ENCODE measurements at regions not wholly inside any gene's neighbourhood (a gene's known extent, or its start where the extent isn't known, plus 50 kb on each side); places are given as distances from the start of the nearest gene placed in this dataset.

- Histone ChIP-seq H3K36me3 (no peaks in the 10 kb centered on the region), H3K9me3 (no peaks in the 10 kb centered on the region), H3K27ac (no peak overlapping the region), H3K4me3 (no peak overlapping the region), H3K27me3 (no peaks in the 10 kb centered on the region), H3K4me1 (no peaks in the 10 kb centered on the region)
- no peak for DNase-seq (ENCODE audit: extremely low spot score in 2 of 2)
- intact Hi-C loops (cut with DNase I) = no loop called here
- TF ChIP-seq POLR2AphosphoS5 (IDR thresholded peaks at IDR 0.05; ENCODE audit: insufficient read depth in 1 of 2, low read depth in 1 of 2) (no peak), POLR2A (IDR thresholded peaks at IDR 0.05) (no peak), CTCF (IDR thresholded peaks at IDR 0.05) (no peak)
Measured at GRCh38 chr12:124147027-124147426, 147.9 kb upstream of the RFLNA start.

- intact Hi-C loops (cut with DNase I) = no loop called here
- H3K4me1 ChIP-seq = no peaks in the 10 kb centered on the region
- no peak for DNase-seq (ENCODE audit: extremely low spot score in 2 of 2)
- H3K27ac ChIP-seq = no peak overlapping the region
- H3K4me3 ChIP-seq = no peak overlapping the region
- no peak for TF ChIP-seq POLR2AphosphoS5 (IDR thresholded peaks at IDR 0.05; ENCODE audit: insufficient read depth in 1 of 2, low read depth in 1 of 2)
- no peak for TF ChIP-seq CTCF (IDR thresholded peaks at IDR 0.05)
- TF ChIP-seq POLR2A (IDR thresholded peaks at IDR 0.05) = no peak
- no peaks in the 10 kb centered on the region for H3K27me3 ChIP-seq
- H3K36me3 ChIP-seq = no peaks in the 10 kb centered on the region
- no peaks in the 10 kb centered on the region for H3K9me3 ChIP-seq
Measured at GRCh38 chr12:124147575-124147974, 147.3 kb upstream of the RFLNA start.

GRCh38 chr12:124148481-124149273 is 146.2 kb upstream of the RFLNA start:
- intact Hi-C loops (cut with DNase I) = no loop called here
- Histone ChIP-seq H3K36me3 (no peaks in the 10 kb centered on the region), H3K4me1 (no peaks in the 10 kb centered on the region), H3K27me3 (no peaks in the 10 kb centered on the region), H3K9me3 (no peaks in the 10 kb centered on the region), H3K27ac (no peak overlapping the region), H3K4me3 (no peak overlapping the region)
- TF ChIP-seq CTCF (IDR thresholded peaks at IDR 0.05) (no peak), POLR2A (IDR thresholded peaks at IDR 0.05) (no peak), POLR2AphosphoS5 (IDR thresholded peaks at IDR 0.05; ENCODE audit: insufficient read depth in 1 of 2, low read depth in 1 of 2) (no peak)
- DNase-seq (ENCODE audit: extremely low spot score in 2 of 2) = no peak

- H3K36me3 ChIP-seq = no peaks in the 10 kb centered on the region
- H3K4me1 ChIP-seq = no peaks in the 10 kb centered on the region
- intact Hi-C loops (cut with DNase I) = no loop called here
- no peak for DNase-seq (ENCODE audit: extremely low spot score in 2 of 2)
- H3K4me3 ChIP-seq = no peak overlapping the region
- H3K27me3 ChIP-seq = no peaks in the 10 kb centered on the region
- no peak for TF ChIP-seq CTCF (IDR thresholded peaks at IDR 0.05)
- no peak for TF ChIP-seq POLR2AphosphoS5 (IDR thresholded peaks at IDR 0.05; ENCODE audit: insufficient read depth in 1 of 2, low read depth in 1 of 2)
- no peak for TF ChIP-seq POLR2A (IDR thresholded peaks at IDR 0.05)
- no peaks in the 10 kb centered on the region for H3K9me3 ChIP-seq
- H3K27ac ChIP-seq = no peak overlapping the region
Measured at GRCh38 chr12:124149287-124149686, 145.6 kb upstream of the RFLNA start.

GRCh38 chr12:124150168-124150567 is 144.7 kb upstream of the RFLNA start:
- no peak for DNase-seq (ENCODE audit: extremely low spot score in 2 of 2)
- H3K9me3 ChIP-seq = no peaks in the 10 kb centered on the region
- H3K27ac ChIP-seq = no peak overlapping the region
- H3K4me3 ChIP-seq = no peak overlapping the region
- intact Hi-C loops (cut with DNase I) = no loop called here
- H3K4me1 ChIP-seq = no peaks in the 10 kb centered on the region
- no peaks in the 10 kb centered on the region for H3K27me3 ChIP-seq
- H3K36me3 ChIP-seq = no peaks in the 10 kb centered on the region
- TF ChIP-seq POLR2AphosphoS5 (IDR thresholded peaks at IDR 0.05; ENCODE audit: insufficient read depth in 1 of 2, low read depth in 1 of 2) (no peak), CTCF (IDR thresholded peaks at IDR 0.05) (no peak), POLR2A (IDR thresholded peaks at IDR 0.05) (no peak)
